Natural killer cell (primary cell): ENCODE measurements at regions not wholly inside any gene's neighbourhood (a gene's known extent, or its start where the extent isn't known, plus 50 kb on each side); places are given as distances from the start of the nearest gene placed in this dataset.

Experiments used
- ATAC-seq, 3 donors: fragments of 150-1000 bp in 2 of 3; fragments of 200-7000 bp in 1 of 3; cut with Tn5 transposase; 1 replicate in 1 of 3; 2 replicates in 2 of 3; pipeline ENCODE4 v1.10.0; 2021; ENCODE audit warnings: mild to moderate bottlenecking in 2 of 3, moderate library complexity in 2 of 3
- DNase-seq, 2 donors: peaks; one replicate each; pipeline versions ENCODE4 v3.0.0 to v3.0.0-alpha.2; 2013 to 2021; ENCODE audit warnings: mixed read lengths in 1 of 2
- H3K27ac ChIP-seq: one replicate; pipeline ENCODE4 v1.5.1; 2013; ENCODE audit warnings: mild to moderate bottlenecking, low read length
- H3K27me3 ChIP-seq: one replicate; pipeline ENCODE4 v1.6.1; 2013; ENCODE audit warnings: low read length; ENCODE audit not compliant: control insufficient read depth, insufficient read depth
- H3K36me3 ChIP-seq: one replicate; pipeline ENCODE4 v1.6.1; 2013; ENCODE audit warnings: low read length; ENCODE audit not compliant: control insufficient read depth, insufficient read depth
- H3K4me1 ChIP-seq: one replicate; pipeline ENCODE4 v1.6.1; 2013; ENCODE audit warnings: low read length; ENCODE audit not compliant: control insufficient read depth, insufficient read depth
- H3K4me3 ChIP-seq: one replicate; pipeline ENCODE4 v1.5.1; 2013; ENCODE audit warnings: low read length
- H3K9me3 ChIP-seq: one replicate; pipeline ENCODE4 v1.6.1; 2013; ENCODE audit warnings: low read length; ENCODE audit not compliant: control insufficient read depth, insufficient read depth
- H3K27ac Mint-ChIP-seq, 2 donors: one replicate each; pipeline ENCODE4 v1.8.0; 2022; ENCODE audit warnings: mild to moderate bottlenecking in 2 of 2, mixed read lengths in 2 of 2, moderate library complexity in 1 of 2
- H3K27me3 Mint-ChIP-seq, 2 donors: one replicate each; pipeline ENCODE4 v1.8.0; 2022; ENCODE audit warnings: low read depth in 2 of 2, mixed read lengths in 2 of 2
- H3K36me3 Mint-ChIP-seq: one replicate; pipeline ENCODE4 v1.8.0; 2022; ENCODE audit warnings: mixed read lengths
- H3K4me1 Mint-ChIP-seq, 2 donors: one replicate each; pipeline ENCODE4 v1.8.0; 2022; ENCODE audit warnings: mixed read lengths in 2 of 2
- H3K4me3 Mint-ChIP-seq: one replicate; pipeline ENCODE4 v1.8.0; 2022; ENCODE audit warnings: mild to moderate bottlenecking, moderate library complexity, mixed read lengths
- H3K9me3 Mint-ChIP-seq, 2 donors: one replicate each; pipeline ENCODE4 v1.8.0; 2022; ENCODE audit warnings: mixed read lengths in 2 of 2
- CTCF ChIP-seq: fragments of 200-600 bp; IDR thresholded peaks from one replicate; pipeline ENCODE4 v1.8.0; 2022; ENCODE audit warnings: antibody characterized with exemption
- WGBS: methylation state at CpG from one replicate; pipeline ENCODE4 v1.1.7; 2013; ENCODE audit warnings: missing lambda C conversion rate; ENCODE audit not compliant: insufficient coverage; 5-methylcytosine and 5-hydroxymethylcytosine counted together
- intact Hi-C: fragments of 100-400 bp; cut with micrococcal nuclease; formaldehyde crosslinking; loops from one replicate; pipeline ENCODE4 v1.14.2; 2022

- Mint-ChIP-seq H3K4me1 (no peaks in the 10 kb centered on the region), H3K4me3 (no peak overlapping the region), H3K9me3 (no peaks in the 10 kb centered on the region), H3K27me3 (peaks cover 0 to 2% of the 10 kb centered on the region in 2 donors), H3K27ac (no peak overlapping the region), H3K36me3 (no peaks in the 10 kb centered on the region)
- no peaks in the 10 kb centered on the region for H3K36me3 ChIP-seq
- DNase-seq (no peak), ATAC-seq (no peak)
- H3K9me3 ChIP-seq = no peaks in the 10 kb centered on the region
- H3K4me3 ChIP-seq = no peak overlapping the region
- no peak for TF ChIP-seq CTCF
- intact Hi-C loops = no loop called here
- 85% methylated on average over 1 of the region's 1 CpG for WGBS
- H3K27ac ChIP-seq = no peak overlapping the region
- no peaks in the 10 kb centered on the region for H3K27me3 ChIP-seq
- H3K4me1 ChIP-seq = no peaks in the 10 kb centered on the region
Measured at GRCh38 chr13:40180776-40181175, 485.7 kb downstream of the FOXO1 start.

GRCh38 chr13:40181203-40181845, 485.1 kb downstream of the FOXO1 start:
- Histone ChIP-seq H3K4me1 (peaks cover 4% of the 10 kb centered on the region), H3K36me3 (no peaks in the 10 kb centered on the region), H3K9me3 (no peaks in the 10 kb centered on the region), H3K27me3 (no peaks in the 10 kb centered on the region), H3K4me3 (no peak overlapping the region), H3K27ac (no peak overlapping the region)
- 98% methylated on average over 4 of the region's 4 CpGs for WGBS
- Mint-ChIP-seq H3K27me3 (peaks cover 0 to 2% of the 10 kb centered on the region in 2 donors), H3K9me3 (no peaks in the 10 kb centered on the region), H3K4me3 (no peak overlapping the region), H3K36me3 (no peaks in the 10 kb centered on the region), H3K27ac (no peak overlapping the region), H3K4me1 (peaks cover 4% of the 10 kb centered on the region in 2 donors)
- ATAC-seq = no peak
- no peak for TF ChIP-seq CTCF
- DNase-seq = no peak
- intact Hi-C loops = no loop called here

GRCh38 chr13:40182591-40182990, 483.9 kb downstream of the FOXO1 start:
- H3K4me3 Mint-ChIP-seq = no peak overlapping the region
- H3K4me1 Mint-ChIP-seq = peaks cover 17% of the 10 kb centered on the region in 2 donors
- no peak overlapping the region for H3K27ac Mint-ChIP-seq
- no peaks in the 10 kb centered on the region for H3K36me3 Mint-ChIP-seq
- no peaks in the 10 kb centered on the region for H3K9me3 ChIP-seq
- DNase-seq (no peak), ATAC-seq (no peak)
- H3K27me3 Mint-ChIP-seq = peaks cover 0 to 2% of the 10 kb centered on the region in 2 donors
- TF ChIP-seq CTCF = no peak
- 93% methylated on average over 2 of the region's 2 CpGs for WGBS
- H3K9me3 Mint-ChIP-seq = no peaks in the 10 kb centered on the region
- H3K4me1 ChIP-seq = peaks cover 15% of the 10 kb centered on the region
- H3K27me3 ChIP-seq = no peaks in the 10 kb centered on the region
- H3K4me3 ChIP-seq = no peak overlapping the region
- intact Hi-C loops = no loop called here
- H3K36me3 ChIP-seq = no peaks in the 10 kb centered on the region
- H3K27ac ChIP-seq = no peak overlapping the region

GRCh38 chr13:40185414-40185813, 481.0 kb downstream of the FOXO1 start:
- ATAC-seq = no peak
- Histone ChIP-seq H3K27me3 (no peaks in the 10 kb centered on the region), H3K4me3 (no peak overlapping the region), H3K9me3 (no peaks in the 10 kb centered on the region), H3K27ac (no peak overlapping the region), H3K4me1 (peaks cover 36% of the 10 kb centered on the region), H3K36me3 (no peaks in the 10 kb centered on the region)
- Mint-ChIP-seq H3K27ac (no peak overlapping the region), H3K4me1 (peaks cover 23 to 28% of the 10 kb centered on the region in 2 donors), H3K4me3 (no peak overlapping the region), H3K36me3 (no peaks in the 10 kb centered on the region), H3K27me3 (no peaks in the 10 kb centered on the region), H3K9me3 (no peaks in the 10 kb centered on the region)
- no peak for TF ChIP-seq CTCF
- 77% methylated on average over 2 of the region's 2 CpGs for WGBS
- no peak for DNase-seq
- intact Hi-C loops = no loop called here
